Loucy (cell line): ENCODE measurements at regions not wholly inside any gene's neighbourhood (a gene's known extent, or its start where the extent isn't known, plus 50 kb on each side); places are given as distances from the start of the nearest gene placed in this dataset.

ENCODE experiments used
- CTCF ChIP-seq: fragments of 200-600 bp; sonication (generic); conservative IDR thresholded peaks from 2 replicates; pipeline ENCODE4 v1.5.1; 2014; ENCODE audit warnings: mild to moderate bottlenecking, antibody characterized with exemption, low read length
- EZH2phosphoT487 ChIP-seq: fragments of 200-600 bp; IDR thresholded peaks from 2 replicates; pipeline ENCODE4 v1.6.1; 2018; ENCODE audit warnings: antibody characterized with exemption, mild to moderate bottlenecking, moderate library complexity, borderline replicate concordance

GRCh38 chr15:46111730-46112129 lies 476.9 kb downstream of the SQOR start:
- TF ChIP-seq CTCF (no peak), EZH2phosphoT487 (no peak)
